K562 (cell line): ENCODE measurements at regions not wholly inside any gene's neighbourhood (a gene's known extent, or its start where the extent isn't known, plus 50 kb on each side); places are given as distances from the start of the nearest gene placed in this dataset.

Source experiments
- ATAC-seq: fragments of 200-7000 bp; cut with Tn5 transposase; 3 replicates; pipeline ENCODE4 v1.9.1; 2020; ENCODE audit warnings: moderate library complexity
- BruUV-seq: library from RNA; stranded (reverse); fragments of 400-500 nt; replicated peaks from 2 replicates; lab custom pipeline; 2021; lab: Mats Ljungman, UMichigan
- CTCF ChIA-PET: fragments of 300-600 bp; formaldehyde crosslinking; extraction: SDS; loops from one replicate; lab custom pipeline; 2021; ENCODE audit warnings: low intra/inter-chr PET ratio; lab: Yijun Ruan, JAX
- POLR2A ChIA-PET: fragments of 300-600, 350-650 bp; sonication (Branson Sonifier 250); formaldehyde crosslinking; extraction: SDS; loops from one replicate; lab custom pipeline; 2021; ENCODE audit warnings: antibody characterized with exemption, inconsistent platforms; lab: Yijun Ruan, JAX
- DNase-seq, 4 experiments: peaks; one replicate each; pipeline versions ENCODE4 v3.0.0 to v3.0.0-alpha.2; 2011 to 2018; ENCODE audit warnings: low spot score in 3 of 4, mixed read lengths in 3 of 4; ENCODE audit errors: extremely low read depth in 1 of 4
- FAIRE-seq: peaks from 2 replicates; lab custom pipeline; 2011; peaks lifted over from hg19 to GRCh38; lab: Jason Lieb, UNC
- H2AFZ ChIP-seq: 2 replicates; pipeline ENCODE4 v1.6.0; 2011; ENCODE audit warnings: low read depth, low read length, control low read depth, inconsistent platforms
- H3K27ac ChIP-seq: fragments of 200-600 bp; 3 replicates; pipeline ENCODE4 v1.8.0; 2011; ENCODE audit warnings: low read depth, mild to moderate bottlenecking, control low read depth, inconsistent platforms, low read length, moderate library complexity, mixed read lengths; ENCODE audit errors: extremely low read depth
- H3K27me3 ChIP-seq, 2 experiments: fragments of 300-600 bp in 1 of 2; 2 replicates in 1 of 2; 3 replicates in 1 of 2; pipeline versions ENCODE4 v1.6.0 to v1.8.0; 2011; ENCODE audit warnings: inconsistent platforms in 2 of 2, low read length in 2 of 2, mild to moderate bottlenecking in 1 of 2, mixed read lengths in 1 of 2, moderate library complexity in 1 of 2; ENCODE audit not compliant: control insufficient read depth in 2 of 2, insufficient read depth in 2 of 2
- H3K36me3 ChIP-seq: fragments of 300-600 bp; 3 replicates; pipeline ENCODE4 v1.8.0; 2011; ENCODE audit warnings: mild to moderate bottlenecking, low read length, inconsistent platforms; ENCODE audit not compliant: control insufficient read depth, insufficient read depth
- H3K4me1 ChIP-seq, 2 experiments: fragments of 200-600 bp in 1 of 2; replicated peaks in 1 of 2; 2 replicates in 1 of 2; 3 replicates in 1 of 2; pipeline versions ENCODE4 v1.5.1 to v1.8.0; 2011; ENCODE audit warnings: inconsistent platforms in 2 of 2, low read length in 2 of 2, mild to moderate bottlenecking in 1 of 2, mixed read lengths in 1 of 2, moderate library complexity in 1 of 2; ENCODE audit not compliant: control insufficient read depth in 2 of 2, insufficient read depth in 2 of 2
- H3K4me2 ChIP-seq: 2 replicates; pipeline ENCODE4 v1.6.1; 2011; ENCODE audit warnings: low read length, control low read depth, inconsistent platforms, mixed read lengths; ENCODE audit not compliant: insufficient read depth
- H3K4me3 ChIP-seq: fragments of 200-600 bp; sonication (generic), shearing (Covaris generic); 2 replicates; pipeline ENCODE4 v1.5.1; 2016; ENCODE audit warnings: control low read depth, inconsistent platforms
- H3K79me2 ChIP-seq: fragments of 200-600 bp; 3 replicates; pipeline ENCODE4 v1.8.0; 2011; ENCODE audit warnings: low read length, inconsistent platforms; ENCODE audit not compliant: control insufficient read depth, insufficient read depth
- H3K9ac ChIP-seq, 2 experiments: 2 replicates each; pipeline versions ENCODE4 v1.6.0 to v1.6.1; 2011; ENCODE audit warnings: low read depth in 2 of 2, low read length in 2 of 2, control low read depth in 1 of 2, inconsistent platforms in 1 of 2, mild to moderate bottlenecking in 1 of 2, mixed read lengths in 1 of 2; ENCODE audit not compliant: insufficient read depth in 1 of 2
- H3K9me1 ChIP-seq: one replicate; pipeline ENCODE4 v1.6.0; 2011; ENCODE audit warnings: inconsistent platforms, mild to moderate bottlenecking, low read length, moderate library complexity; ENCODE audit not compliant: control insufficient read depth, insufficient read depth
- H3K9me3 ChIP-seq: replicated peaks from 2 replicates; pipeline ENCODE4 v1.5.1; 2011; ENCODE audit warnings: low read depth, low read length, inconsistent platforms; ENCODE audit not compliant: control insufficient read depth, insufficient read depth
- H4K20me1 ChIP-seq: replicated peaks from 2 replicates; pipeline ENCODE4 v1.6.1; 2011; ENCODE audit warnings: low read length, inconsistent platforms, mixed read lengths; ENCODE audit not compliant: control insufficient read depth, insufficient read depth
- BCL6 ChIP-seq: fragments of 250-450 bp; sonication (Bioruptor Pico); IDR thresholded peaks from 2 replicates; pipeline ENCODE4 v1.4.0; 2020
- BMI1 ChIP-seq: fragments of 150-350 bp; IDR thresholded peaks from 2 replicates; pipeline ENCODE4 v1.6.1; 2014; ENCODE audit warnings: low read length
- ESRRB ChIP-seq: fragments of 250-450 bp; sonication (Bioruptor Pico); IDR thresholded peaks from 2 replicates; pipeline ENCODE4 v1.5.0; 2020; ENCODE audit warnings: mild to moderate bottlenecking, moderate library complexity, borderline replicate concordance
- MECOM ChIP-seq: fragments of 250-450 bp; sonication (Bioruptor Pico); IDR thresholded peaks from 2 replicates; pipeline ENCODE4 v1.8.0; 2022; ENCODE audit warnings: inconsistent platforms
- OTX1 ChIP-seq: fragments of 450-650 bp; formaldehyde crosslinking; IDR thresholded peaks from 2 replicates; pipeline ENCODE4 v1.4.0; 2022; ENCODE audit warnings: mild to moderate bottlenecking
- RBBP5 ChIP-seq: fragments of 200-600 bp; sonication (generic); IDR thresholded peaks from 2 replicates; pipeline ENCODE4 v1.6.1; 2012; ENCODE audit warnings: borderline replicate concordance, mild to moderate bottlenecking, low read length, control low read depth, inconsistent platforms; ENCODE audit not compliant: insufficient read depth, poor library complexity, severe bottlenecking
- SREBF1 ChIP-seq: fragments of 150-350 bp; IDR thresholded peaks from 2 replicates; pipeline ENCODE4 v1.6.1; 2014; ENCODE audit warnings: antibody characterized with exemption, low read depth, low read length, borderline replicate concordance
- TRIM24 ChIP-seq, 2 experiments: fragments of 450-650 bp; IDR thresholded peaks; 2 replicates each; pipeline ENCODE4 v1.6.1; 2016
- XRCC5 ChIP-seq: fragments of 200-400 bp; formaldehyde crosslinking; IDR thresholded peaks from 2 replicates; pipeline ENCODE4 v1.6.1; 2017; ENCODE audit warnings: low read depth, mild to moderate bottlenecking, low read length
- ZKSCAN8 ChIP-seq: fragments of 200-800 bp; sonication (Bioruptor generic); IDR thresholded peaks from 2 replicates; pipeline ENCODE4 v1.6.1; 2016; ENCODE audit warnings: missing genetic modification characterization, missing compliant biosample characterization
- WGBS: fragments of 100-300 bp; shearing (Covaris generic); methylation state at CpG from one replicate; pipeline ENCODE4 v1.1.6; 2016; ENCODE audit warnings: low coverage, mixed read lengths; ENCODE audit not compliant: insufficient coverage; ENCODE audit errors: missing lambda C conversion rate; 5-methylcytosine and 5-hydroxymethylcytosine counted together
- in situ Hi-C: fragments of 300-500 bp; cut with MboI; formaldehyde crosslinking; loops from 4 replicates; pipeline ENCODE4 v1.15.0; 2018; ENCODE audit warnings: inconsistent platforms, mixed read lengths
- intact Hi-C: fragments of 100-400 bp; cut with micrococcal nuclease; formaldehyde crosslinking; loops from 2 replicates; pipeline ENCODE4 v1.14.2; 2022
- TF ChIP-seq, protein P1 (sequence below): sonication (generic); formaldehyde crosslinking; IDR thresholded peaks from 2 replicates; pipeline ENCODE4 v1.8.0; 2022; ENCODE audit warnings: mild to moderate bottlenecking, missing genetic modification reagents
- TF ChIP-seq, protein P2 (sequence below): fragments of 450-650 bp; IDR thresholded peaks from 2 replicates; pipeline ENCODE4 v1.6.1; 2018; ENCODE audit not compliant: partially characterized antibody
- TF ChIP-seq, protein P3 (sequence below): fragments of 250-450 bp; sonication (Bioruptor Pico); IDR thresholded peaks from 2 replicates; pipeline ENCODE4 v1.8.0; 2021; ENCODE audit warnings: mild to moderate bottlenecking, moderate library complexity
- TF ChIP-seq, protein P4 (sequence below), 2 experiments: fragments of 450-650 bp in 1 of 2; IDR thresholded peaks; 2 replicates each; pipeline ENCODE4 v1.6.1; 2011 to 2017; ENCODE audit warnings: low read depth in 2 of 2, antibody characterized with exemption in 1 of 2, borderline replicate concordance in 1 of 2, low read length in 1 of 2, mild to moderate bottlenecking in 1 of 2, mixed read lengths in 1 of 2; ENCODE audit not compliant: control insufficient read depth in 1 of 2

DNA sequence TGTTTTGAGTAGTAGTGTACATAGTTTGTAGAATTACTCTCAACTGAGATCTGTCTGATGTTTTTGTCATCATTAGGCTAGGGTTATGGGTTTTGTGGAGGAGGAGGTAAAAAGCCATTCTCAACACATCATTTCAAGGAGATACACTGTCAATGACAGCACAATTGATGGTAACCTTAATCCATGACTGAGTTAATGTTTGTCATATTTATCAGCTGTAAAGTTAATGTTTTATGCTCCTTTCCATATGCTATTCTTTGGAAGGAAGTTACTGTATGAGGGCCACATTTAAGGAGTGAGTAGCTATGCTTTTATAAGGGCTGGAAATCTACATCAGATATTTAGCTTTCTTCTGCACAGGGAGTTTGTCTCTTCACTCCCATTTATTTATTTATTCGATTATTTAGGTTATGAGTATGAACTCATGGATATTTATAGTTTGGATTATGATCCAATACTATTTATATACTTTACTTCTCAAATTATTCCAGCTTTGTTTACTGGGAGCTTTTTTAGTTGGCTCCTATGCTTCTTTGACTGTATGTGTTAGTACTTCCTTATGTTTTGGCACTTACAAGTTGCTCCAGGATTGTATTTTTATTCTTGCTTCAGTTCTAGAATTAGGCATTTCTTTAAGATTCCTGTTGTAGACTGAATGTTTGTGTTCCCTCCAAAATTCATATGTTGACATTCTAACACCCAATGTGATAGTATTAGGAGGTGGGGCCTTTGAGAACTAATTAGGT is 156.6 kb upstream of the HCRTR2 start:
- ATAC-seq (no peak), DNase-seq (no peak), FAIRE-seq (no peak)
- WGBS, result 0% methylated on average over 1 of the region's 1 CpG
- Histone ChIP-seq H3K4me1 (no peaks in the 10 kb centered on the region), H3K27me3 (no peaks in the 10 kb centered on the region), H3K4me2 (no peak overlapping the region), H2AFZ (no peak overlapping the region), H3K9ac (no peak overlapping the region), H3K9me3 (no peaks in the 10 kb centered on the region), H3K79me2 (no peaks in the 10 kb centered on the region), H3K4me3 (no peak overlapping the region), H4K20me1 (no peaks in the 10 kb centered on the region), H3K27ac (no peak overlapping the region), H3K36me3 (no peaks in the 10 kb centered on the region), H3K9me1 (no peaks in the 10 kb centered on the region)
- in situ Hi-C loops (no loop called here), intact Hi-C loops (no loop called here)
- CTCF ChIA-PET, result no interaction called here
- POLR2A ChIA-PET, result no interaction called here
- BruUV-seq, result no TSS peak
- TF ChIP-seq BMI1, result no peak
- no peak for TF ChIP-seq RBBP5
- no peak for TF ChIP-seq MECOM (CRISPR knock-in tag)
- TF ChIP-seq, protein P1, sequence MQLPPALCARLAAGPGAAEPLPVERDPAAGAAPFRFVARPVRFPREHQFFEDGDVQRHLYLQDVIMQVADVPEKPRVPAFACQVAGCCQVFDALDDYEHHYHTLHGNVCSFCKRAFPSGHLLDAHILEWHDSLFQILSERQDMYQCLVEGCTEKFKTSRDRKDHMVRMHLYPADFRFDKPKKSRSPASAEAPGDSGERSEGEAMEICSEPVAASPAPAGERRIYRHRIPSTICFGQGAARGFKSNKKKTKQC (CRISPR knock-in tag), result no peak
- no peak for TF ChIP-seq XRCC5
- TF ChIP-seq, protein P2, sequence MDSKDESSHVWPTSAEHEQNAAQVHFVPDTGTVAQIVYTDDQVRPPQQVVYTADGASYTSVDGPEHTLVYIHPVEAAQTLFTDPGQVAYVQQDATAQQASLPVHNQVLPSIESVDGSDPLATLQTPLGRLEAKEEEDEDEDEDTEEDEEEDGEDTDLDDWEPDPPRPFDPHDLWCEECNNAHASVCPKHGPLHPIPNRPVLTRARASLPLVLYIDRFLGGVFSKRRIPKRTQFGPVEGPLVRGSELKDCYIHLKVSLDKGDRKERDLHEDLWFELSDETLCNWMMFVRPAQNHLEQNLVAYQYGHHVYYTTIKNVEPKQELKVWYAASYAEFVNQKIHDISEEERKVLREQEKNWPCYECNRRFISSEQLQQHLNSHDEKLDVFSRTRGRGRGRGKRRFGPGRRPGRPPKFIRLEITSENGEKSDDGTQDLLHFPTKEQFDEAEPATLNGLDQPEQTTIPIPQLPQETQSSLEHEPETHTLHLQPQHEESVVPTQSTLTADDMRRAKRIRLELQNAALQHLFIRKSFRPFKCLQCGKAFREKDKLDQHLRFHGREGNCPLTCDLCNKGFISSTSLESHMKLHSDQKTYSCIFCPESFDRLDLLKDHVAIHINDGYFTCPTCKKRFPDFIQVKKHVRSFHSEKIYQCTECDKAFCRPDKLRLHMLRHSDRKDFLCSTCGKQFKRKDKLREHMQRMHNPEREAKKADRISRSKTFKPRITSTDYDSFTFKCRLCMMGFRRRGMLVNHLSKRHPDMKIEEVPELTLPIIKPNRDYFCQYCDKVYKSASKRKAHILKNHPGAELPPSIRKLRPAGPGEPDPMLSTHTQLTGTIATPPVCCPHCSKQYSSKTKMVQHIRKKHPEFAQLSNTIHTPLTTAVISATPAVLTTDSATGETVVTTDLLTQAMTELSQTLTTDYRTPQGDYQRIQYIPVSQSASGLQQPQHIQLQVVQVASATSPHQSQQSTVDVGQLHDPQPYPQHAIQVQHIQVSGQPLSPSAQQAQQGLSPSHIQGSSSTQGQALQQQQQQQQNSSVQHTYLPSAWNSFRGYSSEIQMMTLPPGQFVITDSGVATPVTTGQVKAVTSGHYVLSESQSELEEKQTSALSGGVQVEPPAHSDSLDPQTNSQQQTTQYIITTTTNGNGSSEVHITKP, result no peak
- no peak for TF ChIP-seq TRIM24 (IDR thresholded peaks at IDR 0.05)
- TF ChIP-seq, protein P3, sequence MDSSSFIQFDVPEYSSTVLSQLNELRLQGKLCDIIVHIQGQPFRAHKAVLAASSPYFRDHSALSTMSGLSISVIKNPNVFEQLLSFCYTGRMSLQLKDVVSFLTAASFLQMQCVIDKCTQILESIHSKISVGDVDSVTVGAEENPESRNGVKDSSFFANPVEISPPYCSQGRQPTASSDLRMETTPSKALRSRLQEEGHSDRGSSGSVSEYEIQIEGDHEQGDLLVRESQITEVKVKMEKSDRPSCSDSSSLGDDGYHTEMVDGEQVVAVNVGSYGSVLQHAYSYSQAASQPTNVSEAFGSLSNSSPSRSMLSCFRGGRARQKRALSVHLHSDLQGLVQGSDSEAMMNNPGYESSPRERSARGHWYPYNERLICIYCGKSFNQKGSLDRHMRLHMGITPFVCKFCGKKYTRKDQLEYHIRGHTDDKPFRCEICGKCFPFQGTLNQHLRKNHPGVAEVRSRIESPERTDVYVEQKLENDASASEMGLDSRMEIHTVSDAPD (CRISPR knock-in tag), result no peak
- TF ChIP-seq ESRRB (CRISPR knock-in tag), result no peak
- TF ChIP-seq BCL6 (CRISPR knock-in tag), result no peak
- TF ChIP-seq SREBF1, result no peak
- TF ChIP-seq OTX1 (CRISPR knock-in tag), result no peak
- no peak for TF ChIP-seq ZKSCAN8 (CRISPR knock-in tag)
- TF ChIP-seq, protein P4, sequence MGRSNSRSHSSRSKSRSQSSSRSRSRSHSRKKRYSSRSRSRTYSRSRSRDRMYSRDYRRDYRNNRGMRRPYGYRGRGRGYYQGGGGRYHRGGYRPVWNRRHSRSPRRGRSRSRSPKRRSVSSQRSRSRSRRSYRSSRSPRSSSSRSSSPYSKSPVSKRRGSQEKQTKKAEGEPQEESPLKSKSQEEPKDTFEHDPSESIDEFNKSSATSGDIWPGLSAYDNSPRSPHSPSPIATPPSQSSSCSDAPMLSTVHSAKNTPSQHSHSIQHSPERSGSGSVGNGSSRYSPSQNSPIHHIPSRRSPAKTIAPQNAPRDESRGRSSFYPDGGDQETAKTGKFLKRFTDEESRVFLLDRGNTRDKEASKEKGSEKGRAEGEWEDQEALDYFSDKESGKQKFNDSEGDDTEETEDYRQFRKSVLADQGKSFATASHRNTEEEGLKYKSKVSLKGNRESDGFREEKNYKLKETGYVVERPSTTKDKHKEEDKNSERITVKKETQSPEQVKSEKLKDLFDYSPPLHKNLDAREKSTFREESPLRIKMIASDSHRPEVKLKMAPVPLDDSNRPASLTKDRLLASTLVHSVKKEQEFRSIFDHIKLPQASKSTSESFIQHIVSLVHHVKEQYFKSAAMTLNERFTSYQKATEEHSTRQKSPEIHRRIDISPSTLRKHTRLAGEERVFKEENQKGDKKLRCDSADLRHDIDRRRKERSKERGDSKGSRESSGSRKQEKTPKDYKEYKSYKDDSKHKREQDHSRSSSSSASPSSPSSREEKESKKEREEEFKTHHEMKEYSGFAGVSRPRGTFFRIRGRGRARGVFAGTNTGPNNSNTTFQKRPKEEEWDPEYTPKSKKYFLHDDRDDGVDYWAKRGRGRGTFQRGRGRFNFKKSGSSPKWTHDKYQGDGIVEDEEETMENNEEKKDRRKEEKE (IDR thresholded peaks at IDR 0.05; ENCODE audit: borderline replicate concordance in 1 of 2, control insufficient read depth in 1 of 2, low read depth in 2 of 2, low read length in 1 of 2), result no peak
